Hepatocyte (in vitro differentiated cells): ENCODE measurements at regions not wholly inside any gene's neighbourhood (a gene's known extent, or its start where the extent isn't known, plus 50 kb on each side); places are given as distances from the start of the nearest gene placed in this dataset.
A peak's percentile ranks its signal among the peaks of the same experiment; 100 is the strongest.

ENCODE experiments used
- DNase-seq: peaks from one replicate; pipeline ENCODE4 v3.0.0-alpha.2; 2016; ENCODE audit warnings: low spot score
- H2AFZ ChIP-seq: fragments of 200-600 bp; sonication (generic); 2 replicates; pipeline ENCODE4 v1.6.0; 2016; ENCODE audit warnings: antibody characterized with exemption, mild to moderate bottlenecking
- H3K27ac ChIP-seq: fragments of 200-600 bp; sonication (generic); 2 replicates; pipeline ENCODE4 v1.5.1; 2016; ENCODE audit warnings: mild to moderate bottlenecking
- H3K27me3 ChIP-seq: fragments of 200-600 bp; sonication (generic); 2 replicates; pipeline ENCODE4 v1.6.1; 2016
- H3K36me3 ChIP-seq: fragments of 200-600 bp; sonication (generic); replicated peaks from 2 replicates; pipeline ENCODE4 v1.5.1; 2016; ENCODE audit warnings: low read depth; ENCODE audit not compliant: insufficient read depth
- H3K4me1 ChIP-seq: fragments of 200-600 bp; sonication (generic); 2 replicates; pipeline ENCODE4 v1.5.1; 2016; ENCODE audit warnings: mild to moderate bottlenecking, moderate library complexity; ENCODE audit not compliant: insufficient read depth
- H3K4me2 ChIP-seq: fragments of 200-600 bp; sonication (generic); 2 replicates; pipeline ENCODE4 v1.6.0; 2016
- H3K4me3 ChIP-seq: fragments of 200-600 bp; sonication (generic); 2 replicates; pipeline ENCODE4 v1.5.1; 2016; ENCODE audit warnings: mild to moderate bottlenecking
- H3K79me2 ChIP-seq: fragments of 200-600 bp; sonication (generic); 2 replicates; pipeline ENCODE4 v1.6.0; 2017; ENCODE audit warnings: mild to moderate bottlenecking
- H3K9me2 ChIP-seq: fragments of 200-600 bp; sonication (generic); replicated peaks from 2 replicates; pipeline ENCODE4 v1.6.0; 2017; ENCODE audit warnings: mild to moderate bottlenecking; ENCODE audit not compliant: insufficient read depth
- H3K9me3 ChIP-seq: fragments of 200-600 bp; sonication (generic); 2 replicates; pipeline ENCODE4 v1.5.1; 2016; ENCODE audit warnings: low read depth, mild to moderate bottlenecking
- H4K20me1 ChIP-seq: fragments of 200-600 bp; sonication (generic); 2 replicates; pipeline ENCODE4 v1.6.0; 2016; ENCODE audit warnings: mild to moderate bottlenecking; ENCODE audit not compliant: insufficient read depth, poor library complexity, severe bottlenecking
- CTCF ChIP-seq: fragments of 200-600 bp; sonication (generic); IDR thresholded peaks from 2 replicates; pipeline ENCODE4 v1.5.1; 2016; ENCODE audit warnings: antibody characterized with exemption, mild to moderate bottlenecking; ENCODE audit not compliant: poor library complexity
- EZH2 ChIP-seq: fragments of 200-600 bp; sonication (generic); IDR thresholded peaks from 2 replicates; pipeline ENCODE4 v1.6.1; 2016; ENCODE audit warnings: antibody characterized with exemption, mild to moderate bottlenecking, borderline replicate concordance
- EZH2phosphoT487 ChIP-seq: fragments of 200-600 bp; sonication (generic); IDR thresholded peaks from one replicate; pipeline ENCODE4 v1.6.1; 2018; ENCODE audit warnings: antibody characterized with exemption, mild to moderate bottlenecking, low read depth, moderate library complexity; ENCODE audit not compliant: unreplicated experiment, severe bottlenecking
- WGBS: methylation state at CpG from one replicate; pipeline ENCODE4 v1.1.6; 2016; ENCODE audit warnings: low lambda C conversion rate; ENCODE audit errors: missing lambda C conversion rate; 5-methylcytosine and 5-hydroxymethylcytosine counted together

GRCh38 chr10:62559481-62560200 lies 185.5 kb downstream of the ZNF365 start:
- DNase-seq = no peak
- Histone ChIP-seq H2AFZ (no peak overlapping the region), H3K27ac (peak overlapping the region; percentile 74), H3K27me3 (no peaks in the 10 kb centered on the region), H3K36me3 (no peaks in the 10 kb centered on the region), H3K9me2 (no peaks in the 10 kb centered on the region), H4K20me1 (no peaks in the 10 kb centered on the region), H3K4me2 (no peak overlapping the region), H3K4me3 (no peak overlapping the region), H3K79me2 (no peaks in the 10 kb centered on the region), H3K4me1 (peaks cover 17% of the 10 kb centered on the region), H3K9me3 (no peaks in the 10 kb centered on the region)
- 84% methylated on average over 5 of the region's 5 CpGs for WGBS
- no peak for TF ChIP-seq CTCF
- no peak for TF ChIP-seq EZH2phosphoT487
- TF ChIP-seq EZH2 = no peak

- Histone ChIP-seq H3K4me1 (peaks cover 17% of the 10 kb centered on the region), H4K20me1 (no peaks in the 10 kb centered on the region), H3K79me2 (no peaks in the 10 kb centered on the region), H2AFZ (no peak overlapping the region), H3K4me3 (no peak overlapping the region), H3K9me3 (no peaks in the 10 kb centered on the region), H3K4me2 (no peak overlapping the region), H3K36me3 (no peaks in the 10 kb centered on the region), H3K27ac (peak overlapping the region; percentile 74), H3K9me2 (no peaks in the 10 kb centered on the region), H3K27me3 (no peaks in the 10 kb centered on the region)
- no peak for TF ChIP-seq CTCF
- TF ChIP-seq EZH2 = no peak
- no peak for TF ChIP-seq EZH2phosphoT487
- DNase-seq = peak; percentile 30
- WGBS = 79% methylated on average over 4 of the region's 4 CpGs
Measured at GRCh38 chr10:62560201-62560819, 186.1 kb downstream of the ZNF365 start.

GRCh38 chr10:62561151-62561550 lies 187.0 kb downstream of the ZNF365 start:
- Histone ChIP-seq H3K4me2 (no peak overlapping the region), H4K20me1 (no peaks in the 10 kb centered on the region), H3K79me2 (no peaks in the 10 kb centered on the region), H3K9me3 (no peaks in the 10 kb centered on the region), H2AFZ (no peak overlapping the region), H3K4me1 (peaks cover 17% of the 10 kb centered on the region), H3K27ac (peak overlapping the region; percentile 54), H3K9me2 (no peaks in the 10 kb centered on the region), H3K36me3 (no peaks in the 10 kb centered on the region), H3K27me3 (no peaks in the 10 kb centered on the region), H3K4me3 (no peak overlapping the region)
- no peak for DNase-seq
- TF ChIP-seq CTCF (no peak), EZH2phosphoT487 (no peak), EZH2 (no peak)
- 77% methylated on average over 3 of the region's 3 CpGs for WGBS
